GM21515 (cell line): ENCODE measurements at regions not wholly inside any gene's neighbourhood (a gene's known extent, or its start where the extent isn't known, plus 50 kb on each side); places are given as distances from the start of the nearest gene placed in this dataset.
A peak's percentile ranks its signal among the peaks of the same experiment; 100 is the strongest.
"Not testable (repeated sequence)": the region's sequence is repeated elsewhere in the genome, so short reads cannot be mapped to it uniquely, and the experiment has no call there.

Source experiments
- ATAC-seq: cut with Tn5 transposase; IDR thresholded peaks from one replicate; pipeline ENCODE4 v1.9.1; 2021; ENCODE audit not compliant: unreplicated experiment

DNA sequence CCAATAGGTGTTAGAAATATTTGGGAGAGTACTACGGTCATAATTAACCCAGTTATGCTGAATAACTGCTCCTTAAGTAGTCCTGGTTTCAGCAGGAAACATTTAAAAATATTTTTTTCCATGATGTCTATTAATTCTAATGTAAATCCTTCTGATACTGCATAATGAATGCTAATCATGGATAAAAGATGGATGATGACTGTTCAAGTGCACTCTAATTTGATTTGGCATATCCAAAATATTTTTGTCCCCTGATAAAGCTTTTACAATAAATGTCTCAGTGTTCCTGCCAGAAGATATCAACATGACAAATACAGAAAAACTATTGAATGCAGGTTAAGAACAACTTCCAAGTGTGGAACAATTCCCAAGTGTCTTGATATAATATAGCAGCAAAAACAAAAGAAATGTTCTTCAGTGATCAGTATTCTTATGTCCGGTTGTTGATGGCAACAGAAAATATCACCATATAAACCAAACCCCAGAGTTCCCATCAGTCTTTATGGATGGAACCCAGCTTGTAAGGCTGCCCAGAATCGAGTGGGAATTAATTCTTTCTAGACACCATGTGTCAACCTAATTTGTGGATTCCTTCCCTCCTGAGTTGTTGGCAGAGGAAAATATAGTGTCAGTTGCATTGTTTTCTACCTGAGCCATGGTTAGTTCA lies 205.4 kb upstream of the GK2 start:
- no peak for ATAC-seq

GRCh38 chr4:79611026-79611425 lies 203.0 kb upstream of the GK2 start:
- no peak for ATAC-seq

DNA sequence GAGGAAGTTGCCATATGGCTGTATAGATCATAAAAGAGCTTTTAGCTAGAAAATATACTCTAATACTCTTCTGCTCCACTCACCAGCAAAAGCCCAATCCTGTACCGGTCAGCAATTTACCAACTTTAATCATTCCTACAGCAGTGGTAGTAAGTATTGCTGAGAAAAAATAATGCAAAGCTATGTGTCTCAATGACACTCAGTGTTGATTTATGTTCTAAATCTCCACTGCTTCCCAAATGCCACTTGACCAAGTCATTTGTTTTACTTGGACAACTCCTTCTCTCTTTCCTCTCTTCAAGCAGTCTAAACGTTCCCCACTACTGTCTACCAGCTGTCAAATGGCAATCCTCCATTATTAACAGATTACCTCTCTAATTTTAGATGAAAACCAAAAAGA lies 201.8 kb upstream of the GK2 start:
- no peak for ATAC-seq

DNA sequence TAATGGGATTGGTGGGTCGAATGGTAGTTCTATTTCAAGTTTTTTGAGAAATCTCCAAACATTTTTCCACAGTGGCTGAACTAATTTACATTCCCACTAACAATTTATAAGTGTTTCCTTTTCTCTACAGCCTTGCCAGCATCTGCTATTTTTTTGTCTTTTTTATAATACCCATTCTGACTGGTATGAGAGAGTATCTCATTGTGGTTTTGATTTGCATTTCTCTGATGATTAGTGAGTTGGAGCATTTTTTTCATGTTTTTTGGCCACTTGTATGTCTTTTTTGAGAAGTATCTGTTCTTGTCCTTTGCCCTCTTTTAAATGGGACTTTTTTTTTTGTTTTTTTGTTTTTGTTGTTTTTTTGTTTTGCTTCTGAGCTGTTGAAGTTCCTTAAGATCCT lies 200.0 kb upstream of the GK2 start:
- no peak for ATAC-seq

- ATAC-seq = no peak
These were observed 196.1 kb upstream of the GK2 start for GRCh38 chr4:79604152-79604551.

DNA sequence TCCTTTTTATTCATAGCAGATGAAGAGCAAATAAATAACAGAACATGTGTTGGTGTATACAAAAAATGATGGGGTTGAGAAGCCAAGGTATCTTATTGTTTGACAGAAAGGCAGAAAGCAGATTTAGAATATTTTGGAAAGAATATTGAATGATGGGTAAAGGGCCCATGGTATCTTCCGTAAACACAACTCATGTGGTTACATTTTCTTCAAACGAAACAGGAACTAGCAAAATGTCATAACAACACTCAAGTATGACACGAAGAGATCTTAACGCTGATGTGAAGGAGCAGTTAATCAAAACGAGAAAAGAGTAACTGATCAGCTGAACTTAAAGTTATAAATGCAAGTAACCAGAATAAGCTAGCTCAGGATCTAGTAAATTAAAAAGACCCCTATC lies 195.7 kb upstream of the GK2 start:
- peak; percentile 74 for ATAC-seq

- no peak for ATAC-seq
These were observed 191.7 kb upstream of the GK2 start for GRCh38 chr4:79599691-79600090.

DNA sequence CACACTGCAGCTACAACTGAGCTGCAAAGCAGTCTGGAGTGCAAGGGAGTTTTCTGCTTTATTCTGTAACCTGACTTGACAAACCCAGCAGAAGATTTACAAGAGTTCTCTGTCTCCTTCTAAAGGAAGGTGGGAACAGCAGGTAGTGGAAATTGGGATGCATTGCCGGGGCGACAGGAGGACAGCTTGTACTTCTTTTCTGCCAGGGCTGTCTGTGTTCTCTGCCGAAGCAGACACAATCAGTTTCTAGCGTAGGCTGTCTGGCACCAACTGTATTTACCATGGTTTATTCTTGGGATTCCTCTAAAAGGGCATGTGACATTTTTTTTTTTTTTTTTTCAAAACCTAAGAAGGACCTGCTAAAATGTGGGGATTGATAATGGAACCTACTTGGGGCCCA lies 190.8 kb upstream of the GK2 start:
- ATAC-seq = no peak

DNA sequence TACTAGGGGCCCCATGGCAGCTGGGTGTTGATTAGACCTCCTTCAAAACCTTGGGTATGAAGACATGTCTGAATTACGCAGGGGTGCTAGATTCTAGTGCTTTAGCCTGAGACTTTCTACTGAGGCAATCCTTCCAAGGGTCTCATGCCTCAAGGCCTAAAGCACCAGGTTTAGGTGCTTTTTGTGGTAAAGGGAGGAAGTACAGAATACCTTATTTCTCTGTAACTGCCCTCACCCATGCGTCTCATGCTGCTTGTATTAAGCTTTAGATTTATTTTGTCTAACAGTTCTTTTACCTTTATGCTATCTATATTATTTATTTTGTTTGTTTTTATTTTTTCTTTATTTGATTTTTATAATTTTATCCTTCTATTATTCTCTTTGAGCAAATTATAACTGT lies 190.2 kb upstream of the GK2 start:
- ATAC-seq = no peak

DNA sequence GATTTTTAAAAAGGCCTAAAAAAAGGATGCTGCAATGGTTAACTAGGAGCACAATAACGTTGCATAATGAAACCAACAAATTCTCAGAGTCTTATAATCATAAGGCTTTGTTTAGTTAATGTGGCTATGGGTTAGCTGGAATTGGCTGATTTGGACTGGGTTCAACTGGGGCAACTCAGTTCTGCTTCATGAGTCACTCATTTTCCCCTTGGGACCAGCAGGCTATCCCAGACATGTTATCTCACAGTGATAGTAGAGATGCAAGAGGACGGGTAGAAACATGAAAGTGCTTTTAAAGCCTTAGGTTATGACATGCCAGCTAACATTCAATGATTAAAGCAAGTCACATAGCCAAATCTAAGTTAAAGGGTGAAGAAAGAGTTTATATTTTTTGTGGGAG lies 189.2 kb upstream of the GK2 start:
- no peak for ATAC-seq

GRCh38 chr4:79592218-79592617 lies 184.2 kb upstream of the GK2 start:
- not testable (repeated sequence) for ATAC-seq

- no peak for ATAC-seq
These were observed 180.7 kb upstream of the GK2 start for GRCh38 chr4:79588679-79589078.

DNA sequence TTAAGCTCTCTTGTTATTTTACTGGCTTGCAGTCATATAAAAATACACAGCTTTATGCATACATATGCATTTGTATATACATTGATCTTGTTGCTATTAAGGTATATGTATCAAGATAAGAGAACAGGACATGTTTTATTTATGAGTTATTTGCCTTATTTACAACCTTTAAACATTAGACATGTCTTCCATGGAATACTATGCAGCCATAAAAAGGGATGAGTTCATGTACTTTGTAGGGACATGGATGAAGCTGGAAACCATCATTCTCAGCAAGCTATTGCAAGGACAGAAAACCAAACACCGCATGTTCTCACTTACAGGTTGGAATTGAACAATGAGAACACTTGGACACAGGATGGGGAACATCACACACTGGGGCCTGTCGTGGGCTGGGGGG lies 179.2 kb upstream of the GK2 start:
- ATAC-seq = not testable (repeated sequence)

DNA sequence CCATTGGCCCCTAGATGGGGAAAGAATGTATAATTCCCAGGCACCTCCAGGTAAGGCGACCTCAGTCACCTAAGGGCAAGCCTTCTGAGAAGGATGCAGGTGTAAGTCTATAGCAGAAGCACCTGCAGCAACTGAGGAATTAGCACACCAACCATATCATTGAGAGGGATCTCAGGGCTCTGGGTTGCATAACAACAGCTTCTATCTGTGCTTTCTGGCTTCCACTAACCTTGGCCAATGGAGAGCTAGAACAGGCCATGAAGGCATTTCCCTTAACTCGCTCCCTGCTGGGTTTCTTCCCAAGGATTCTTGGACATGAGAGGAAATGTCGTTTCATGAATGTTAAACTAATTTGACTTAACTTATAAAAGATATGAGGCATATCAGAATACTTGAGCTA lies 177.8 kb upstream of the GK2 start:
- ATAC-seq = no peak

- ATAC-seq = no peak
These were observed 177.3 kb upstream of the GK2 start for GRCh38 chr4:79585330-79585729.

DNA sequence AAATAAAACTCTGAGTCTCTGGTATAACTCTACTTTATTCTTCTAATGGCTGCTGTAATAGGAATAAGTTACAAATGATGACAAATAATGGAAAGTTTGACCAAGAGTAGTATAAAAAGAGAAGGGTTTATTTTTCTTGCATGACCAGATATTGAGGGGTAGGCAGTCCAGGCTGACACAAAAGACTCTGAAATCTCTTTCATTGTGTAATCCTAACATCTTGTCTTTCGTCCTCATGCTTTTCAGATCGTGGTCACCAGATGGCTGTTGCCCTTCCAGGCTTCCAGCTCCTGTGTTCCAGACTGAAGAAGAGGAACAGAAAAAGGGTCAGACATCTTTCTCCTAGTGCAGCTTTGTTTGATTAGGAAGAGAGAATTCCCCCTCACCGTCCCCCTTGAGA lies 176.9 kb upstream of the GK2 start:
- ATAC-seq = no peak

DNA sequence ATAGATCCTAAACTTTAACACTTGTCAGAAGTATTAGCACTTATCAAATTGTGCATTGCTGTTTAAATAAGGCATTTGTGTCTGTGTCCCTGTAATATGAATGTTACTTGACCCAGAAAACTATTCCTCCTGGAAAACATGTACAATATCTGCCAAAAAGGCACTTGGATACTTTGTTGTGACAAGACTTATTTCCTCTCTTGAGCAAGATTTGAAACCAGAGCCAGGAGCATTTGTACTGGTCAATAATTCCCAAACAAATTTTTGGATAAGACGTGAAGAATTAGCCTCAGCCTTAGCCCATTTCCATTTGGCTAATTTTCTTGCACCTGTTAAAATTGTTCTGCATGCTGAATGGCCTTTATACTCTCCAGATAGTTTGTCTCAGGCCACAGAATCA lies 176.3 kb upstream of the GK2 start:
- ATAC-seq = no peak

DNA sequence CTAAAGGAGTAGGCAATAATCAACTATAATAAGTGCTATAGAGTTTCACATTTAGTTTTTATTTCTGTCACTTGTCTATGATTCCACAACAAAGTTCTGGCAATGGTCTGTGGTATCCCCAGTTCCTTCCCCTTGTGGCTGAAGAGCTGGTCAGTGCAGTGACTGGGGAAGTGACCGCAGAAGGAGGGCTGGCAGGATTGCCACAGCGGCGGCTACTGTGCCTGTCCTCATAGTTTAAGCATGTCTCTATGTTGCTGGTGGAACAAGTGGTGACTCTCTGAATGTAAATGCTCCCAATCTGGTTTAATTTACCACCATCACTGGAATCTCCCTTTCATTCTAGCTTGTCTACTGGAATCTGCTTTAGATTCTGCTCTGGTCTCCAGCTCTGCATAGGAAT lies 170.6 kb upstream of the GK2 start:
- ATAC-seq = no peak

DNA sequence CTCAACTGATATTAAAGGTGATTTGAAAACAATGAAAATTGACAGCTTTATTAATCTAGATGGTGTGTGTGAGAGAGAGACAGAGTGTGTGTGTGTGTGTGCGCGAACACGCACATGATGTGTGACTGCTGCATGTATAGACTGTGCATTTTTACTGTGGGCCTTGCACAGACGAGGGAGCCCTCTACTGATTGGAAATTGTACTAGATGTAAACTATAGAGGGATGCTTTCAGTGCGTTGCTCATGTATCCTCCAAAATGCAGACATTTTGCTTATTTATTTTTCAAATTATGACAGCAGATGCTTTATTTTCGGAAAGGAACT lies 168.4 kb upstream of the GK2 start:
- ATAC-seq = no peak

DNA sequence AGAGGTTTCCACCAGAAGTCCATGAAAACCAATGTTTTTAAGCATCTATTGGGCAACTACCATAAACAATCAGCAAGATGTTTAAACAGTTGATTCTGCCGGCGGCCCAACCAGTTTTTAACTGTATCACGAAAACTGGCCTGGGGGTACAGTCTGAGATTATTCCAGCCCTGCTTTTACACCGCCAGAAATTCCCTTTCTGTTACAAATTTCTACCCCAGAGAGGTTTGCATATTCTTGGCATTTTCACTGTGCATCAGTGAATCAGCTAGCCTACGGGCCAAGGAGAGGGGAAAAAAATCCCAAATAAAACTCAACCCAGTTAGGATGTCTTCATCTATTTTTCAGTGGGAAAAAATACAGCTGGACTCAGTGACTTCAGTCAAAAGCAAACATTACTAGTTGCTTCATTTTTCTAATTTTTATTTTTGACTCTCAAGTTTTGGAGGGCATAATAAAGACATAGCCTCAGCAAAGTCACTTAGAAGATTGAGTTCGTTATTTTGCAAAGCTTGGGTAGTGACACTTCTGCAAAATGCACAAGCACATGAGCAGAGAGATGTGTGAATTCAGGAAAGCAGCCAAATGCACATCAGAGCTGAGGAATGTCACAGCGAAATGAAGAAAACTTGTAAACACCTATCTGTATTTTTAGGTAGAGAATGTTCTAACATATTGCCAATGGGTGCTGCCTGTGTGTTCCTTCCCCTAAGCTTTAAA lies 167.8 kb upstream of the GK2 start:
- no peak for ATAC-seq

- ATAC-seq = no peak
These were observed 166.9 kb upstream of the GK2 start for GRCh38 chr4:79574741-79575451.

- no peak for ATAC-seq
These were observed 155.2 kb upstream of the GK2 start for GRCh38 chr4:79563219-79563618.
